WI38 (cell line): ENCODE measurements at regions not wholly inside any gene's neighbourhood (a gene's known extent, or its start where the extent isn't known, plus 50 kb on each side); places are given as distances from the start of the nearest gene placed in this dataset.
"Not testable (repeated sequence)": the region's sequence is repeated elsewhere in the genome, so short reads cannot be mapped to it uniquely, and the experiment has no call there.

ENCODE experiments used
- H3K4me3 ChIP-seq: 2 replicates; pipeline ENCODE4 v1.5.1; 2011; ENCODE audit warnings: low read depth, mild to moderate bottlenecking, control low read depth, low read length
- CTCF ChIP-seq: IDR thresholded peaks from 2 replicates; pipeline ENCODE4 v1.5.1; 2012; ENCODE audit warnings: low read depth, mild to moderate bottlenecking, control low read depth, low read length

GRCh38 chr2:142574388-142574787 is 303.1 kb upstream of the KYNU start:
- no peak overlapping the region for H3K4me3 ChIP-seq
- no peak for TF ChIP-seq CTCF

- no peak for TF ChIP-seq CTCF
- no peak overlapping the region for H3K4me3 ChIP-seq
Observed at GRCh38 chr2:142572346-142573132, 304.9 kb upstream of the KYNU start.

- H3K4me3 ChIP-seq = no peak overlapping the region
- no peak for TF ChIP-seq CTCF
Observed at GRCh38 chr2:142571934-142572333, 305.5 kb upstream of the KYNU start.

- no peak overlapping the region for H3K4me3 ChIP-seq
- no peak for TF ChIP-seq CTCF
Observed at GRCh38 chr2:142562900-142563299, 314.6 kb upstream of the KYNU start.

- TF ChIP-seq CTCF = no peak
- no peak overlapping the region for H3K4me3 ChIP-seq
Observed at GRCh38 chr2:142561656-142562055, 315.8 kb upstream of the KYNU start.

GRCh38 chr2:142557391-142557790 is 320.1 kb upstream of the KYNU start:
- TF ChIP-seq CTCF = no peak
- H3K4me3 ChIP-seq = no peak overlapping the region

GRCh38 chr2:142545999-142546398 is 331.5 kb upstream of the KYNU start:
- not testable (repeated sequence) for H3K4me3 ChIP-seq

GRCh38 chr2:142545036-142545435 is 332.4 kb upstream of the KYNU start:
- H3K4me3 ChIP-seq = no peak overlapping the region
- TF ChIP-seq CTCF = no peak
